Kidney (tissue), 13 donors: ENCODE measurements at regions not wholly inside any gene's neighbourhood (a gene's known extent, or its start where the extent isn't known, plus 50 kb on each side); places are given as distances from the start of the nearest gene placed in this dataset.

Experiments used
- DNase-seq, 5 donors: peaks; one replicate each; pipeline ENCODE4 v3.0.0-alpha.2; 2013 to 2020
- FAIRE-seq: peaks from 2 replicates; lab custom pipeline; 2012; peaks lifted over from hg19 to GRCh38; lab: Jason Lieb, UNC
- H3K27ac ChIP-seq, 2 donors: one replicate each; pipeline ENCODE4 v1.7.0; 2013; ENCODE audit warnings: low read depth in 2 of 2, low read length in 2 of 2, inconsistent platforms in 1 of 2
- H3K27me3 ChIP-seq: one replicate; pipeline ENCODE4 v1.7.1; 2013; ENCODE audit warnings: low read length, inconsistent platforms; ENCODE audit not compliant: control insufficient read depth, insufficient read depth
- H3K36me3 ChIP-seq, 3 donors: one replicate each; pipeline versions ENCODE4 v1.7.0 to v1.7.1; 2013; ENCODE audit warnings: low read length in 3 of 3, control low read depth in 1 of 3, inconsistent platforms in 1 of 3; ENCODE audit not compliant: insufficient read depth in 3 of 3, control insufficient read depth in 2 of 3
- H3K4me1 ChIP-seq, 3 donors: one replicate each; pipeline versions ENCODE4 v1.7.0 to v1.7.1; 2013; ENCODE audit warnings: low read length in 3 of 3, inconsistent platforms in 1 of 3, low read depth in 1 of 3; ENCODE audit not compliant: control insufficient read depth in 2 of 3, insufficient read depth in 2 of 3
- H3K4me3 ChIP-seq, 3 donors: one replicate each; pipeline versions ENCODE4 v1.7.0 to v1.8.1; 2013; ENCODE audit warnings: low read length in 3 of 3, control low read depth in 1 of 3, inconsistent platforms in 1 of 3
- H3K9ac ChIP-seq, 3 donors: one replicate each; pipeline versions ENCODE4 v1.7.0 to v1.7.1; 2013; ENCODE audit warnings: low read length in 3 of 3, control low read depth in 1 of 3, inconsistent platforms in 1 of 3
- H3K9me3 ChIP-seq, 3 donors: one replicate each; pipeline versions ENCODE4 v1.7.0 to v1.7.1; 2013; ENCODE audit warnings: low read length in 3 of 3, control low read depth in 1 of 3, inconsistent platforms in 1 of 3; ENCODE audit not compliant: control insufficient read depth in 2 of 3, insufficient read depth in 1 of 3
- CTCF ChIP-seq: IDR thresholded peaks from 3 replicates; pipeline ENCODE4 v1.5.1; 2012; ENCODE audit warnings: mild to moderate bottlenecking, moderate library complexity, borderline replicate concordance; ENCODE audit not compliant: insufficient read depth; ENCODE audit errors: extremely low read depth
- intact Hi-C: fragments of 100-400 bp; cut with DNase I; formaldehyde crosslinking; loops from one replicate; pipeline ENCODE4 v1.11.1; 2022
- donor health status: control.
- donor health status: control.
- donor health status: control.
- donor health status: control.
- donor health status: control.
- donor health status: DM: yes; HTN: yes; CAD: no.
- donor health status: Normal renal cell carcinoma (clear cell type).

GRCh38 chr3:157979022-157979421 is 127.2 kb downstream of the SHOX2 start:
- Histone ChIP-seq H3K27me3 (no peaks in the 10 kb centered on the region), H3K9me3 (no peaks in the 10 kb centered on the region), H3K4me1 (no peaks in the 10 kb centered on the region), H3K9ac (no peak overlapping the region), H3K36me3 (no peaks in the 10 kb centered on the region), H3K4me3 (no peak overlapping the region), H3K27ac (no peak overlapping the region)
- no peak for TF ChIP-seq CTCF
- FAIRE-seq, result no peak
- intact Hi-C loops, result no loop called here
- no peak for DNase-seq

GRCh38 chr3:157961665-157962064 is 144.6 kb downstream of the SHOX2 start:
- intact Hi-C loops, result no loop called here
- no peak overlapping the region for H3K4me3 ChIP-seq
- H3K4me1 ChIP-seq, result no peaks in the 10 kb centered on the region
- H3K27me3 ChIP-seq, result peaks cover 3% of the 10 kb centered on the region
- no peaks in the 10 kb centered on the region for H3K36me3 ChIP-seq
- no peak for TF ChIP-seq CTCF
- FAIRE-seq (no peak), DNase-seq (no peak)
- no peaks in the 10 kb centered on the region for H3K9me3 ChIP-seq
- no peak overlapping the region for H3K27ac ChIP-seq
- H3K9ac ChIP-seq, result no peak overlapping the region

DNA sequence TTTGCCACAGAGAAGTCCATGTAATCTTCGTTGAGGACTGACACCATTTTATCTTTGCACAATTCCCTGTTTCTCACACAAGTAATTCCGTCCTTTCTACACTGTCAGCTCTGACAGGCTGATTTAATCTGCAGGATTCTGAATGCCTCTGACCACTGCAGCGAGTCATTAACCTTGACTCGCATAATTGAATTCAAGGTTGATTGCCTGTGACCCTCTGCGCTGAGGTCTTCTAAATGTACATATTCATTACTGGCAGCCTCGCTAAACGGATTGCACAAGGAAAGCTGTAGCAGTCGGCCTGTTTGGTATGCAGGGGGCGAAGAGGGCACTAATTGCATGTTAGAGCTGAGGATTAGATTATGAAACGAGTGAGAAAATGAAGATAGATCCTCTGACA is 147.8 kb downstream of the SHOX2 start:
- Histone ChIP-seq H3K27ac (no peak overlapping the region), H3K4me1 (no peaks in the 10 kb centered on the region), H3K9ac (no peak overlapping the region), H3K4me3 (no peak overlapping the region), H3K27me3 (peaks cover 3% of the 10 kb centered on the region), H3K36me3 (no peaks in the 10 kb centered on the region), H3K9me3 (no peaks in the 10 kb centered on the region)
- DNase-seq, result peak in 4 of 5 donors; percentile 61 to 90 (median 84)
- intact Hi-C loops, result no loop called here
- no peak for TF ChIP-seq CTCF
- FAIRE-seq, result no peak

DNA sequence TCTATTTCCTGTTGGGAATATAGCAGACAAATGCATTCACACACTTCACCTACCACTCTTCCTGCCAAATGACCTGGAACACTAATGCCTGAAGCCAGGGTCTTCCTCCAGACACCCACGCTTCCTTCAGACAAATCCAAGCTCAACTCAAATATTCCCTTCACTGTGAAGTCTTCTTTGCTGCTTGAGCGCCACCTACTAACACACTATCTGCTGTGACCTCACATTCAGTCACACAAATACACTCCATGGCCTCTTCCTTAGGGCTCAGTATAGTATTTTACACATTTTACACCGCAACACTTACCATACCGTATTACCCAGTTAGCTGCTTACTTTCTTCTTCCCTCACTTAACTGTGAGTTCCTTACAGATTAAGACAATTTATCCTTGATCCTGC is 149.4 kb downstream of the SHOX2 start:
- H3K9ac ChIP-seq, result no peak overlapping the region
- no peaks in the 10 kb centered on the region for H3K9me3 ChIP-seq
- no peak for TF ChIP-seq CTCF
- FAIRE-seq (no peak), DNase-seq (no peak)
- H3K4me3 ChIP-seq, result no peak overlapping the region
- intact Hi-C loops, result no loop called here
- peaks cover 3% of the 10 kb centered on the region for H3K27me3 ChIP-seq
- no peaks in the 10 kb centered on the region for H3K36me3 ChIP-seq
- H3K27ac ChIP-seq, result no peak overlapping the region
- no peaks in the 10 kb centered on the region for H3K4me1 ChIP-seq
